K562 (cell line): ENCODE measurements at regions not wholly inside any gene's neighbourhood (a gene's known extent, or its start where the extent isn't known, plus 50 kb on each side); places are given as distances from the start of the nearest gene placed in this dataset.

Experiments
- BHLHE40 ChIP-seq: IDR thresholded peaks from 2 replicates; pipeline ENCODE4 v1.6.1; 2011; ENCODE audit warnings: low read length, improper control_type of control experiment
- CEBPB ChIP-seq: fragments of 450-650 bp; IDR thresholded peaks from 2 replicates; pipeline ENCODE4 v1.6.1; 2016; ENCODE audit warnings: missing genetic modification characterization, missing compliant biosample characterization
- CHD1 ChIP-seq: fragments of 200-600 bp; sonication (generic); IDR thresholded peaks from one replicate; pipeline ENCODE4 v1.6.1; 2012; ENCODE audit warnings: mild to moderate bottlenecking, moderate library complexity, low read length, inconsistent platforms
- CTCF ChIP-seq, 3 experiments: IDR thresholded peaks in 2 of 3; conservative IDR thresholded peaks in 1 of 3; 2 replicates each; pipeline ENCODE4 v1.5.1; 2011 to 2012; ENCODE audit warnings: low read length in 3 of 3, mild to moderate bottlenecking in 3 of 3, control low read depth in 2 of 3, improper control_type of control experiment in 1 of 3, inconsistent platforms in 1 of 3, low read depth in 1 of 3, mixed read lengths in 1 of 3, moderate library complexity in 1 of 3; ENCODE audit not compliant: insufficient read depth in 2 of 3
- KHSRP ChIP-seq: fragments of 450-650 bp; IDR thresholded peaks from 2 replicates; pipeline ENCODE4 v1.6.1; 2017
- MAFG ChIP-seq: fragments of 450-650 bp; conservative IDR thresholded peaks from 2 replicates; pipeline ENCODE4 v1.6.1; 2016; ENCODE audit warnings: missing genetic modification characterization, missing compliant biosample characterization
- NEUROD1 ChIP-seq: fragments of 150-350 bp; IDR thresholded peaks from 2 replicates; pipeline ENCODE4 v1.6.1; 2014; ENCODE audit warnings: borderline replicate concordance, low read length, low read depth; ENCODE audit not compliant: partially characterized antibody
- ZBTB34 ChIP-seq: fragments of 250-450 bp; sonication (Bioruptor Pico); IDR thresholded peaks from 2 replicates; pipeline ENCODE4 v1.8.0; 2021; ENCODE audit warnings: mild to moderate bottlenecking, moderate library complexity

DNA sequence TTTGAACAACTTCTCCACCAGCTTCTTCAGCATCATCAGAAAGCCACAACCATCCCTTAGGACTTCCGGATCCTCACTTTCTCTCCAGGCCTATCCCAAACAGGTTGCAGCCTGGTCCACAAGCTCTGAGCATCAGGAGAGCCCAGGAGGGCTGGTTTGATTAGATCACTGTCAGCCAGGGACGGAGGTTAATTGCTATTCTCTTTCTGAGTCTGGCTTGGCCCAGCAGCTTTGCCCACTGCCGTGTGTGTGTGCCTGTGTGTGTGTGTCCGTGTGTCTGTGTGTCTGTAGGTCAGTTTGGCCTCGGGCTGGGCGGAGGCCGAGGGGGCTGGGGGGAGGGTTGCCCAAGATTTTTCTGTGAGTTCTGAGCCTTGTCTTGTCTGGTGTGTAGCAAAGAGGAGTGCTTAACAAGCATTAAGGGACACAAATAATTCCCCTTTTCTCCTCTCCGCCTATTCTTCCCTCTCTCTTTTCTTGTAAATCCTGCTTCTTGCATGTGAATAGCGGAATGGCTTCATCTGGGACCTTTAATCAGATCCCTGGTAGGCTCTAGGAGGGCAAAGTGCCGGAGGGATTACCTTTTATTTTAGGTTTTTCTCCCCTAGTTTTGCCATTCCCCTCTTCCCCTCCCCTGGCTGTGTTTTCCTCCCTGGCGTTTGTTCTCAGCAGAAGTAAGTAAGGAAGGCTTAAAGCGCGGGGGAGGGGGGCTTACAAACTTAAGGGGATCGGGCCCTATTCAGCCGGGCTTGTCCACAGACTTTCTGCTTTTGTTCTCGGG, 138.2 kb upstream of the LHX5 start:
- TF ChIP-seq CHD1 (no peak), CTCF (IDR thresholded peaks at IDR 0.05 in 2 of 3, conservative IDR thresholded peaks at IDR 0.05 in 1 of 3; ENCODE audit: insufficient read depth in 2 of 3, low read depth in 1 of 3, low read length in 3 of 3) (no peak), CEBPB (no peak), BHLHE40 (no peak), NEUROD1 (no peak), ZBTB34 (CRISPR knock-in tag) (no peak), KHSRP (no peak), MAFG (tag) (no peak)
